Panc1 (cell line): ENCODE measurements at regions not wholly inside any gene's neighbourhood (a gene's known extent, or its start where the extent isn't known, plus 50 kb on each side); places are given as distances from the start of the nearest gene placed in this dataset.
A peak's percentile ranks its signal among the peaks of the same experiment; 100 is the strongest.

Experiments
- ATAC-seq: fragments of 200-7000 bp; cut with Tn5 transposase; 2 replicates; pipeline ENCODE4 v1.9.1; 2020; ENCODE audit warnings: mild to moderate bottlenecking, moderate library complexity
- BruUV-seq: library from RNA; stranded (reverse); fragments of 400-500 nt; replicated peaks from 2 replicates; lab custom pipeline; 2021; lab: Mats Ljungman, UMichigan
- CTCF ChIA-PET: fragments of 300-600 bp; sonication (Branson Sonifier 250); formaldehyde crosslinking; loops from one replicate; lab custom pipeline; 2022; ENCODE audit warnings: antibody characterized with exemption; lab: Charles Lee
- POLR2A ChIA-PET: fragments of 300-600 bp; sonication (Branson Sonifier 250); formaldehyde crosslinking; loops from one replicate; lab custom pipeline; 2022; ENCODE audit warnings: antibody characterized with exemption; lab: Charles Lee
- DNase-seq: peaks from one replicate; pipeline ENCODE4 v3.0.0-alpha.2; 2010; ENCODE audit warnings: low read depth, low spot score
- H3K27ac ChIP-seq: 2 replicates; pipeline ENCODE4 v1.5.1; 2011; ENCODE audit warnings: mild to moderate bottlenecking, low read length, inconsistent platforms
- H3K27me3 ChIP-seq: fragments of 200-500 bp; sonication (Bioruptor generic); 2 replicates; pipeline ENCODE4 v1.6.0; 2014; ENCODE audit warnings: low read length, inconsistent platforms; ENCODE audit not compliant: control insufficient read depth, insufficient read depth
- H3K36me3 ChIP-seq: fragments of 200-500 bp; sonication (Bioruptor generic); 2 replicates; pipeline ENCODE4 v1.5.1; 2014; ENCODE audit warnings: inconsistent platforms, mild to moderate bottlenecking, low read length, moderate library complexity; ENCODE audit not compliant: control insufficient read depth, insufficient read depth
- H3K4me1 ChIP-seq: 2 replicates; pipeline ENCODE4 v1.5.1; 2011; ENCODE audit warnings: inconsistent platforms, mild to moderate bottlenecking, low read length, moderate library complexity; ENCODE audit not compliant: control insufficient read depth, insufficient read depth
- H3K4me3 ChIP-seq, 2 experiments: 2 replicates each; pipeline ENCODE4 v1.5.1; 2011 to 2012; ENCODE audit warnings: low read depth in 2 of 2, low read length in 2 of 2, mild to moderate bottlenecking in 2 of 2, inconsistent platforms in 1 of 2, moderate library complexity in 1 of 2
- H3K9me3 ChIP-seq: fragments of 200-500 bp; sonication (Bioruptor generic); 2 replicates; pipeline ENCODE4 v1.5.1; 2014; ENCODE audit warnings: low read depth, mild to moderate bottlenecking, inconsistent platforms, low read length, moderate library complexity; ENCODE audit not compliant: control insufficient read depth, insufficient read depth
- CTCF ChIP-seq: fragments of 450-650 bp; IDR thresholded peaks from 2 replicates; pipeline ENCODE4 v1.5.1; 2017; ENCODE audit warnings: mild to moderate bottlenecking
- POLR2AphosphoS5 ChIP-seq: IDR thresholded peaks from 2 replicates; pipeline ENCODE4 v1.6.1; 2012; ENCODE audit warnings: mild to moderate bottlenecking, low read depth, low read length, moderate library complexity
- REST ChIP-seq, 2 experiments: IDR thresholded peaks; 2 replicates each; pipeline ENCODE4 v1.6.1; 2011 to 2012; ENCODE audit warnings: low read depth in 2 of 2, control low read depth in 1 of 2, low read length in 1 of 2, mild to moderate bottlenecking in 1 of 2, moderate library complexity in 1 of 2; ENCODE audit not compliant: insufficient read depth in 1 of 2
- SIN3A ChIP-seq: IDR thresholded peaks from 2 replicates; pipeline ENCODE4 v1.6.1; 2012; ENCODE audit warnings: low read depth, mild to moderate bottlenecking, low read length, moderate library complexity, borderline replicate concordance; ENCODE audit not compliant: insufficient read depth
- TCF7L2 ChIP-seq: IDR thresholded peaks from 2 replicates; pipeline ENCODE4 v1.6.1; 2011; ENCODE audit warnings: mild to moderate bottlenecking, low read depth, low read length, inconsistent platforms
- in situ Hi-C: cut with HindIII; loops from 2 replicates; pipeline ENCODE4 v1.10.0; 2016; ENCODE audit warnings: low sequenced_read_pairs, low pct_unique_long_range_greater_than_20kb
- intact Hi-C: fragments of 100-400 bp; cut with micrococcal nuclease; formaldehyde crosslinking; loops from one replicate; pipeline ENCODE4 v1.10.0; 2022; ENCODE audit not compliant: unreplicated experiment

- ChIA-PET CTCF (no interaction called here), POLR2A (no interaction called here)
- no peaks in the 10 kb centered on the region for H3K9me3 ChIP-seq
- DNase-seq (no peak), ATAC-seq (no peak)
- no peaks in the 10 kb centered on the region for H3K4me1 ChIP-seq
- BruUV-seq = no TSS peak
- in situ Hi-C loops (no loop called here), intact Hi-C loops (no loop called here)
- TF ChIP-seq CTCF (no peak), TCF7L2 (no peak), POLR2AphosphoS5 (no peak), REST (IDR thresholded peaks at IDR 0.05; ENCODE audit: insufficient read depth in 1 of 2, low read depth in 2 of 2, low read length in 1 of 2) (no peak), SIN3A (no peak)
- H3K36me3 ChIP-seq = no peaks in the 10 kb centered on the region
- H3K27me3 ChIP-seq = no peaks in the 10 kb centered on the region
- no peak overlapping the region for H3K27ac ChIP-seq
- H3K4me3 ChIP-seq = no peak overlapping the region
Measured at GRCh38 chr18:51619283-51619682, 421.8 kb upstream of the MEX3C start.

GRCh38 chr18:51621113-51621863, 423.8 kb upstream of the MEX3C start:
- peak; percentile 68; the same call in 1 of the 2 replicates for ATAC-seq
- no peaks in the 10 kb centered on the region for H3K9me3 ChIP-seq
- in situ Hi-C loops = no loop called here
- no peak overlapping the region for H3K4me3 ChIP-seq
- no peaks in the 10 kb centered on the region for H3K4me1 ChIP-seq
- ChIA-PET POLR2A (no interaction called here), CTCF (interaction anchor here (1.1 kb wide), 1 partner anchor 16 kb away, joined by 3 read pairs; no protein-coding TSS in a partner anchor)
- H3K27ac ChIP-seq = no peak overlapping the region
- no peaks in the 10 kb centered on the region for H3K27me3 ChIP-seq
- DNase-seq = peak; percentile 42
- TF ChIP-seq TCF7L2 = no peak
- peak; percentile 73 for TF ChIP-seq CTCF
- intact Hi-C loops = no loop called here
- no TSS peak for BruUV-seq
- H3K36me3 ChIP-seq = no peaks in the 10 kb centered on the region
